Transverse colon (tissue), 4 donors: ENCODE measurements at regions not wholly inside any gene's neighbourhood (a gene's known extent, or its start where the extent isn't known, plus 50 kb on each side); places are given as distances from the start of the nearest gene placed in this dataset.

ENCODE experiments used
- DNase-seq: peaks from one replicate; pipeline ENCODE4 v3.0.0-alpha.2; 2019
- H3K27ac ChIP-seq, 4 donors: fragments of 200-600 bp; sonication (generic); 2 replicates each; pipeline ENCODE4 v1.5.1; 2016 to 2018; ENCODE audit warnings: inconsistent platforms in 4 of 4
- H3K27me3 ChIP-seq: fragments of 200-600 bp; sonication (generic); 2 replicates; pipeline ENCODE4 v1.5.1; 2017; ENCODE audit warnings: inconsistent platforms
- H3K36me3 ChIP-seq, 4 donors: fragments of 200-600 bp; sonication (generic); 2 replicates each; pipeline ENCODE4 v1.5.1; 2017 to 2019; ENCODE audit warnings: inconsistent platforms in 4 of 4
- H3K4me1 ChIP-seq, 4 donors: fragments of 200-600 bp; sonication (generic); 2 replicates each; pipeline ENCODE4 v1.5.1; 2017 to 2020; ENCODE audit warnings: inconsistent platforms in 4 of 4
- H3K4me3 ChIP-seq, 4 donors: fragments of 200-600 bp; sonication (generic); 1 replicate in 1 of 4; 2 replicates in 3 of 4; pipeline versions ENCODE4 v1.5.1 to v1.6.1; 2017 to 2019; ENCODE audit warnings: inconsistent platforms in 4 of 4
- H3K9me3 ChIP-seq, 2 donors: fragments of 200-600 bp; sonication (generic); 2 replicates each; pipeline ENCODE4 v1.5.1; 2017 to 2019; ENCODE audit warnings: inconsistent platforms in 2 of 2
- CTCF ChIP-seq, 5 experiments: fragments of 200-600 bp in 3 of 5; fragments of 450-650 bp in 2 of 5; sonication (generic) in 3 of 5; IDR thresholded peaks; 1 replicate in 2 of 5; 2 replicates in 3 of 5; pipeline ENCODE4 v1.5.1; 2016 to 2017; ENCODE audit warnings: antibody characterized with exemption in 5 of 5, inconsistent platforms in 3 of 5, mild to moderate bottlenecking in 2 of 5, moderate library complexity in 1 of 5
- EP300 ChIP-seq: sonication (generic); formaldehyde crosslinking; IDR thresholded peaks from one replicate; pipeline ENCODE4 v1.6.1; 2017; ENCODE audit warnings: antibody characterized with exemption, low read depth
- POLR2A ChIP-seq: fragments of 450-650 bp; IDR thresholded peaks from one replicate; pipeline ENCODE4 v1.6.1; 2016; ENCODE audit warnings: antibody characterized with exemption, mild to moderate bottlenecking, moderate library complexity
- POLR2AphosphoS5 ChIP-seq, 3 donors: sonication (generic); formaldehyde crosslinking; IDR thresholded peaks; one replicate each; pipeline ENCODE4 v1.6.1; 2016; ENCODE audit warnings: antibody characterized with exemption in 3 of 3
- WGBS, 2 donors: methylation state at CpG; one replicate each; pipeline ENCODE4 v1.1.5; 2018; ENCODE audit warnings: low coverage in 1 of 2; 5-methylcytosine and 5-hydroxymethylcytosine counted together
- in situ Hi-C, 4 donors: fragments of 200-750 bp; cut with MboI; loops; one replicate each; pipeline versions ENCODE4 v1.15.0 to v1.15.1; 2017; ENCODE audit warnings: low sequenced_read_pairs in 3 of 4, low pct_ligation_motif_present in 1 of 4, low pct_unique_long_range_greater_than_20kb in 1 of 4
- intact Hi-C: fragments of 100-400 bp; cut with DNase I; formaldehyde crosslinking; loops from one replicate; pipeline ENCODE4 v1.15.1; 2023; ENCODE audit warnings: low total_unique reads

- DNase-seq, result no peak
- H3K4me1 ChIP-seq, result no peaks in the 10 kb centered on the region
- H3K36me3 ChIP-seq, result no peaks in the 10 kb centered on the region
- 51 to 56% methylated on average over 6 of the region's 6 CpGs for WGBS, 2 donors
- in situ Hi-C loops (no loop called here), intact Hi-C loops (no loop called here)
- H3K9me3 ChIP-seq, result peaks cover 0 to 4% of the 10 kb centered on the region in 2 donors
- TF ChIP-seq POLR2A (no peak), POLR2AphosphoS5 (IDR thresholded peaks at IDR 0.05) (no peak), CTCF (IDR thresholded peaks at IDR 0.05) (no peak), EP300 (no peak)
- no peak overlapping the region for H3K27ac ChIP-seq
- no peak overlapping the region for H3K4me3 ChIP-seq
- no peaks in the 10 kb centered on the region for H3K27me3 ChIP-seq
Observed at GRCh38 chr7:125355899-125356298, 426.3 kb upstream of the POT1 start.

GRCh38 chr7:125347269-125347668, 417.6 kb upstream of the POT1 start:
- 67 to 75% methylated on average over 5 to 6 of the region's 6 CpGs for WGBS, 2 donors

GRCh38 chr7:125338110-125338509, 408.5 kb upstream of the POT1 start:
- TF ChIP-seq POLR2AphosphoS5 (IDR thresholded peaks at IDR 0.05), result no peak
- no peak for TF ChIP-seq POLR2A
- no peak for TF ChIP-seq EP300
- TF ChIP-seq CTCF (IDR thresholded peaks at IDR 0.05), result no peak
- WGBS, 2 donors, result 84 to 85% methylated on average over 4 of the region's 4 CpGs
- H3K4me1 ChIP-seq, result no peaks in the 10 kb centered on the region
- intact Hi-C loops (loop anchor here (5.0 kb wide), 1 partner anchor 1161 kb away; no protein-coding TSS in a partner anchor), in situ Hi-C loops (no loop called here)
- H3K27ac ChIP-seq, result no peak overlapping the region
- H3K36me3 ChIP-seq, result no peaks in the 10 kb centered on the region
- no peaks in the 10 kb centered on the region for H3K27me3 ChIP-seq
- no peak for DNase-seq
- no peak overlapping the region for H3K4me3 ChIP-seq
- H3K9me3 ChIP-seq, result no peaks in the 10 kb centered on the region

More at GRCh38 chr7:125347269-125347668, 417.6 kb upstream of the POT1 start:
- in situ Hi-C loops (no loop called here), intact Hi-C loops (no loop called here)
- no peaks in the 10 kb centered on the region for H3K9me3 ChIP-seq
- no peak overlapping the region for H3K27ac ChIP-seq
- H3K36me3 ChIP-seq, result no peaks in the 10 kb centered on the region
- H3K4me1 ChIP-seq, result no peaks in the 10 kb centered on the region
- H3K27me3 ChIP-seq, result no peaks in the 10 kb centered on the region
- no peak for DNase-seq
- no peak overlapping the region for H3K4me3 ChIP-seq
- TF ChIP-seq CTCF (IDR thresholded peaks at IDR 0.05) (no peak), EP300 (no peak), POLR2A (no peak), POLR2AphosphoS5 (IDR thresholded peaks at IDR 0.05) (no peak)

GRCh38 chr7:125336326-125336725, 406.7 kb upstream of the POT1 start:
- intact Hi-C loops, result loop anchor here (5.0 kb wide), 1 partner anchor 1159 kb away; no protein-coding TSS in a partner anchor
- no peak for DNase-seq
- 75 to 82% methylated on average over 4 of the region's 4 CpGs for WGBS, 2 donors
- H3K27me3 ChIP-seq, result no peaks in the 10 kb centered on the region
- in situ Hi-C loops, result no loop called here
- H3K4me3 ChIP-seq, result no peak overlapping the region
- H3K27ac ChIP-seq, result no peak overlapping the region
- no peaks in the 10 kb centered on the region for H3K4me1 ChIP-seq
- no peak for TF ChIP-seq CTCF (IDR thresholded peaks at IDR 0.05)
- TF ChIP-seq EP300, result no peak
- no peak for TF ChIP-seq POLR2A
- no peak for TF ChIP-seq POLR2AphosphoS5 (IDR thresholded peaks at IDR 0.05)
- no peaks in the 10 kb centered on the region for H3K36me3 ChIP-seq
- no peaks in the 10 kb centered on the region for H3K9me3 ChIP-seq
